ENCODE measurements at regions not wholly inside any gene's neighbourhood (a gene's known extent, or its start where the extent isn't known, plus 50 kb on each side); places are given as distances from the start of the nearest gene placed in this dataset.

DNA sequence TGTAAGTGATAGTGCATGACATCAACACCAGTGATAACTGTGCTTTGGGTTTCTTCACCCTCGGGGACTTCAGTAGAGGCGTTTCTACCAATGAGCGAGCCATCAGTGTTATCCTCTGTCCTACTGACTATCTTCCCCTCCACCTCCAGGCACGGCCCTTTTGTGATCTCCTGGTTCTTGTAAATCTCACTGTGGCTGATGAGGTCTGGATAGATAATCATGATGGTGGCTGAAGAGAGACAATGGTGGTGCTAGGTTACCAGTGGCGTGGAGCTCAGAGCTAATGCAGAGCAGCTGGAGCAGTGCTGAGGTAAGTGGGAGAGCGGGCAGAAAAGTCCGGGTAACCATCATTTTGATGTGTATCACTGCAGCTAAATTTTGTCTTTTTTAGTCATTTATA lies 816.6 kb downstream of the GLUD2 start:
- no peak overlapping the region for H3K27ac ChIP-seq (ENCODE audit: low read depth in 1 of 2, low read length in 2 of 2)
- H3K4me1 ChIP-seq (ENCODE audit: control insufficient read depth in 4 of 4, insufficient read depth in 4 of 4, low read length in 3 of 4): no peaks in the 10 kb centered on the region
- H3K9ac ChIP-seq (ENCODE audit: low read depth in 1 of 2, low read length in 2 of 2): no peak overlapping the region
- 79% methylated on average over 7 of the region's 7 CpGs for WGBS
- no peak overlapping the region for H3K4me3 ChIP-seq (ENCODE audit: low read depth in 1 of 3, low read length in 3 of 3)
- no peaks in the 10 kb centered on the region for H3K36me3 ChIP-seq (ENCODE audit: control insufficient read depth in 4 of 4, insufficient read depth in 3 of 4, low read depth in 1 of 4, low read length in 3 of 4)
- no peaks in the 10 kb centered on the region for H3K9me3 ChIP-seq (ENCODE audit: control insufficient read depth in 4 of 4, low read length in 3 of 4)
- no peak for DNase-seq (ENCODE audit: low spot score)
- H3K27me3 ChIP-seq (ENCODE audit: control insufficient read depth in 4 of 4, insufficient read depth in 4 of 4, low read length in 3 of 4): no peaks in the 10 kb centered on the region
- no peak for TF ChIP-seq RAD21 (IDR thresholded peaks at IDR 0.05)
- no peak for TF ChIP-seq EGR1 (IDR thresholded peaks at IDR 0.05; ENCODE audit: low read depth in 2 of 2)
- no peak for TF ChIP-seq REST (IDR thresholded peaks at IDR 0.05)
- no peak for TF ChIP-seq RXRA (IDR thresholded peaks at IDR 0.05)
- TF ChIP-seq, protein P1, sequence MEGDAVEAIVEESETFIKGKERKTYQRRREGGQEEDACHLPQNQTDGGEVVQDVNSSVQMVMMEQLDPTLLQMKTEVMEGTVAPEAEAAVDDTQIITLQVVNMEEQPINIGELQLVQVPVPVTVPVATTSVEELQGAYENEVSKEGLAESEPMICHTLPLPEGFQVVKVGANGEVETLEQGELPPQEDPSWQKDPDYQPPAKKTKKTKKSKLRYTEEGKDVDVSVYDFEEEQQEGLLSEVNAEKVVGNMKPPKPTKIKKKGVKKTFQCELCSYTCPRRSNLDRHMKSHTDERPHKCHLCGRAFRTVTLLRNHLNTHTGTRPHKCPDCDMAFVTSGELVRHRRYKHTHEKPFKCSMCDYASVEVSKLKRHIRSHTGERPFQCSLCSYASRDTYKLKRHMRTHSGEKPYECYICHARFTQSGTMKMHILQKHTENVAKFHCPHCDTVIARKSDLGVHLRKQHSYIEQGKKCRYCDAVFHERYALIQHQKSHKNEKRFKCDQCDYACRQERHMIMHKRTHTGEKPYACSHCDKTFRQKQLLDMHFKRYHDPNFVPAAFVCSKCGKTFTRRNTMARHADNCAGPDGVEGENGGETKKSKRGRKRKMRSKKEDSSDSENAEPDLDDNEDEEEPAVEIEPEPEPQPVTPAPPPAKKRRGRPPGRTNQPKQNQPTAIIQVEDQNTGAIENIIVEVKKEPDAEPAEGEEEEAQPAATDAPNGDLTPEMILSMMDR (IDR thresholded peaks at IDR 0.05; ENCODE audit: low read depth, low read length, missing input control): no peak
- TF ChIP-seq JUND (IDR thresholded peaks at IDR 0.05): no peak
- TF ChIP-seq HNF4A (conservative IDR thresholded peaks at IDR 0.05): no peak
- TF ChIP-seq, protein P2, sequence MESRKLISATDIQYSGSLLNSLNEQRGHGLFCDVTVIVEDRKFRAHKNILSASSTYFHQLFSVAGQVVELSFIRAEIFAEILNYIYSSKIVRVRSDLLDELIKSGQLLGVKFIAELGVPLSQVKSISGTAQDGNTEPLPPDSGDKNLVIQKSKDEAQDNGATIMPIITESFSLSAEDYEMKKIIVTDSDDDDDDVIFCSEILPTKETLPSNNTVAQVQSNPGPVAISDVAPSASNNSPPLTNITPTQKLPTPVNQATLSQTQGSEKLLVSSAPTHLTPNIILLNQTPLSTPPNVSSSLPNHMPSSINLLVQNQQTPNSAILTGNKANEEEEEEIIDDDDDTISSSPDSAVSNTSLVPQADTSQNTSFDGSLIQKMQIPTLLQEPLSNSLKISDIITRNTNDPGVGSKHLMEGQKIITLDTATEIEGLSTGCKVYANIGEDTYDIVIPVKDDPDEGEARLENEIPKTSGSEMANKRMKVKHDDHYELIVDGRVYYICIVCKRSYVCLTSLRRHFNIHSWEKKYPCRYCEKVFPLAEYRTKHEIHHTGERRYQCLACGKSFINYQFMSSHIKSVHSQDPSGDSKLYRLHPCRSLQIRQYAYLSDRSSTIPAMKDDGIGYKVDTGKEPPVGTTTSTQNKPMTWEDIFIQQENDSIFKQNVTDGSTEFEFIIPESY (IDR thresholded peaks at IDR 0.05): no peak
- no peak for TF ChIP-seq ATF3 (IDR thresholded peaks at IDR 0.05)
- no peak for TF ChIP-seq GABPA (IDR thresholded peaks at IDR 0.05 in 1 of 2, conservative IDR thresholded peaks at IDR 0.05 in 1 of 2)
- TF ChIP-seq YY1 (IDR thresholded peaks at IDR 0.05): no peak
- TF ChIP-seq, protein P3, sequence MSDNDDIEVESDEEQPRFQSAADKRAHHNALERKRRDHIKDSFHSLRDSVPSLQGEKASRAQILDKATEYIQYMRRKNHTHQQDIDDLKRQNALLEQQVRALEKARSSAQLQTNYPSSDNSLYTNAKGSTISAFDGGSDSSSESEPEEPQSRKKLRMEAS (IDR thresholded peaks at IDR 0.05): no peak
- no peak for TF ChIP-seq HNF4G (IDR thresholded peaks at IDR 0.05)
- no peak for TF ChIP-seq NR2F2 (IDR thresholded peaks at IDR 0.05)
- no peak for TF ChIP-seq FOXA1 (IDR thresholded peaks at IDR 0.05)
- TF ChIP-seq TAF1 (conservative IDR thresholded peaks at IDR 0.05): no peak
- no peak for TF ChIP-seq FOXA2 (IDR thresholded peaks at IDR 0.05)
- TF ChIP-seq SP1 (IDR thresholded peaks at IDR 0.05): no peak
